DND-41 (cell line): ENCODE measurements at regions not wholly inside any gene's neighbourhood (a gene's known extent, or its start where the extent isn't known, plus 50 kb on each side); places are given as distances from the start of the nearest gene placed in this dataset.

Source experiments
- EZH2 ChIP-seq: IDR thresholded peaks from 3 replicates; pipeline ENCODE4 v1.6.1; 2012; ENCODE audit warnings: borderline replicate concordance, low read depth, mild to moderate bottlenecking, moderate library complexity, low read length, inconsistent platforms; ENCODE audit not compliant: severe bottlenecking
- TF ChIP-seq, protein P1 (sequence below): IDR thresholded peaks from 2 replicates; pipeline ENCODE4 v1.5.1; 2012; ENCODE audit warnings: borderline replicate concordance, low read length, moderate library complexity, mild to moderate bottlenecking; ENCODE audit not compliant: poor library complexity, severe bottlenecking; ENCODE audit errors: extremely low read depth

DNA sequence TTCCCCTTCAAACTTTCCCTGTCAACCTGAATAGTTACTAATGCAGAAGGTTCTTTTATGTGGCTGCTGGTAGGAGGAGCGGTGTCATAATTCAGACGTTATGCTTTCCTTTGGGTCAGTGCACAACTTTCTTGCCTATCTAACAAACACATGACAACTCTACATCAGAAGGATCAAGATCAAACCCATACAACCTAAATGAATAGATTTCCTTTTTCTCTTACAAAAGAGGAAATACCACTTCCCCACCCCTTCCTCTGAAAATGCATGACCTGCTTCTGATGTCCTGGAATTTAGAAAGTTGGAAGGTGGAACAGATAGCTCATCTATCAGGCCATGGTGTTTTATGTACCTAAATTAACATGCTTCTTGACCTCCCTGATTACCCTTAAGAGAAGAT lies 75.7 kb upstream of the ADGRL4 start:
- no peak for TF ChIP-seq EZH2
- TF ChIP-seq, protein P1, sequence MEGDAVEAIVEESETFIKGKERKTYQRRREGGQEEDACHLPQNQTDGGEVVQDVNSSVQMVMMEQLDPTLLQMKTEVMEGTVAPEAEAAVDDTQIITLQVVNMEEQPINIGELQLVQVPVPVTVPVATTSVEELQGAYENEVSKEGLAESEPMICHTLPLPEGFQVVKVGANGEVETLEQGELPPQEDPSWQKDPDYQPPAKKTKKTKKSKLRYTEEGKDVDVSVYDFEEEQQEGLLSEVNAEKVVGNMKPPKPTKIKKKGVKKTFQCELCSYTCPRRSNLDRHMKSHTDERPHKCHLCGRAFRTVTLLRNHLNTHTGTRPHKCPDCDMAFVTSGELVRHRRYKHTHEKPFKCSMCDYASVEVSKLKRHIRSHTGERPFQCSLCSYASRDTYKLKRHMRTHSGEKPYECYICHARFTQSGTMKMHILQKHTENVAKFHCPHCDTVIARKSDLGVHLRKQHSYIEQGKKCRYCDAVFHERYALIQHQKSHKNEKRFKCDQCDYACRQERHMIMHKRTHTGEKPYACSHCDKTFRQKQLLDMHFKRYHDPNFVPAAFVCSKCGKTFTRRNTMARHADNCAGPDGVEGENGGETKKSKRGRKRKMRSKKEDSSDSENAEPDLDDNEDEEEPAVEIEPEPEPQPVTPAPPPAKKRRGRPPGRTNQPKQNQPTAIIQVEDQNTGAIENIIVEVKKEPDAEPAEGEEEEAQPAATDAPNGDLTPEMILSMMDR, result no peak
